Endothelial cell of umbilical vein (primary cell): ENCODE measurements at regions not wholly inside any gene's neighbourhood (a gene's known extent, or its start where the extent isn't known, plus 50 kb on each side); places are given as distances from the start of the nearest gene placed in this dataset.

Experiments
- BruUV-seq: library from RNA; stranded (reverse); fragments of 400-500 nt; replicated peaks from 2 replicates; lab custom pipeline; 2021; lab: Mats Ljungman, UMichigan
- CTCF ChIA-PET: fragments of 300-600, 350-600 bp; sonication (Branson Sonifier 250); formaldehyde crosslinking; loops from one replicate; lab custom pipeline; 2021; ENCODE audit warnings: antibody characterized with exemption, inconsistent platforms; lab: Charles Lee
- POLR2A ChIA-PET: fragments of 300-600, 350-600 bp; sonication (Branson Sonifier 250); formaldehyde crosslinking; loops from one replicate; lab custom pipeline; 2021; ENCODE audit warnings: antibody characterized with exemption, inconsistent platforms; lab: Charles Lee
- DNase-seq: peaks from one replicate; pipeline ENCODE4 v3.0.0-alpha.2; 2011; ENCODE audit warnings: low read depth, low spot score
- FAIRE-seq: peaks from 2 replicates; lab custom pipeline; 2011; peaks lifted over from hg19 to GRCh38; lab: Jason Lieb, UNC
- H2AFZ ChIP-seq: 2 replicates; pipeline ENCODE4 v1.6.0; 2012; ENCODE audit warnings: low read depth, low read length, control low read depth, inconsistent platforms
- H3K27ac ChIP-seq: 2 replicates; pipeline ENCODE4 v1.5.1; 2011; ENCODE audit warnings: low read depth, mild to moderate bottlenecking, control low read depth, low read length, moderate library complexity; ENCODE audit not compliant: insufficient read depth
- H3K27me3 ChIP-seq, 2 experiments: 2 replicates each; pipeline versions ENCODE4 v1.6.0 to v1.6.1; 2011; ENCODE audit warnings: low read length in 2 of 2, mixed read lengths in 1 of 2; ENCODE audit not compliant: control insufficient read depth in 2 of 2, insufficient read depth in 2 of 2
- H3K36me3 ChIP-seq, 2 experiments: 2 replicates in 1 of 2; 3 replicates in 1 of 2; pipeline ENCODE4 v1.5.1; 2011; ENCODE audit warnings: low read length in 2 of 2, mild to moderate bottlenecking in 1 of 2, moderate library complexity in 1 of 2; ENCODE audit not compliant: control insufficient read depth in 2 of 2, insufficient read depth in 2 of 2; ENCODE audit errors: extremely low read depth in 1 of 2
- H3K4me1 ChIP-seq: 3 replicates; pipeline ENCODE4 v1.5.1; 2011; ENCODE audit warnings: mild to moderate bottlenecking, low read length; ENCODE audit not compliant: control insufficient read depth, insufficient read depth; ENCODE audit errors: extremely low read depth
- H3K4me2 ChIP-seq: 2 replicates; pipeline ENCODE4 v1.6.1; 2011; ENCODE audit warnings: low read length, control low read depth, mixed read lengths; ENCODE audit not compliant: insufficient read depth
- H3K4me3 ChIP-seq, 3 experiments: fragments of 200-600 bp in 1 of 3; sonication (generic), shearing (Covaris generic) in 1 of 3; replicated peaks in 1 of 3; 2 replicates each; pipeline ENCODE4 v1.5.1; 2011 to 2016; ENCODE audit warnings: control low read depth in 3 of 3, low read length in 3 of 3, mild to moderate bottlenecking in 2 of 3, inconsistent platforms in 1 of 3, low read depth in 1 of 3, moderate library complexity in 1 of 3; ENCODE audit not compliant: insufficient read depth in 1 of 3
- H3K79me2 ChIP-seq: 2 replicates; pipeline ENCODE4 v1.6.0; 2012; ENCODE audit warnings: low read length, inconsistent platforms; ENCODE audit not compliant: control insufficient read depth, insufficient read depth
- H3K9ac ChIP-seq: replicated peaks from 2 replicates; pipeline ENCODE3; 2011; ENCODE audit warnings: low read length, control low read depth; ENCODE audit not compliant: insufficient read depth; ENCODE audit errors: extremely low read depth
- H3K9me1 ChIP-seq: replicated peaks from 3 replicates; pipeline ENCODE4 v1.6.0; 2011; ENCODE audit warnings: mild to moderate bottlenecking, low read length; ENCODE audit not compliant: control insufficient read depth, insufficient read depth; ENCODE audit errors: extremely low read depth
- H3K9me3 ChIP-seq: replicated peaks from 2 replicates; pipeline ENCODE4 v1.5.1; 2012; ENCODE audit warnings: low read length, inconsistent platforms; ENCODE audit not compliant: control insufficient read depth, insufficient read depth
- H4K20me1 ChIP-seq: replicated peaks from 2 replicates; pipeline ENCODE3; 2011; ENCODE audit warnings: mild to moderate bottlenecking, low read length; ENCODE audit not compliant: control insufficient read depth, insufficient read depth; ENCODE audit errors: extremely low read depth
- CTCF ChIP-seq, 2 donors: IDR thresholded peaks; 1 replicate in 1 of 2; 2 replicates in 1 of 2; pipeline ENCODE4 v1.5.1; 2011; ENCODE audit warnings: low read length in 2 of 2, mild to moderate bottlenecking in 2 of 2, moderate library complexity in 2 of 2, control low read depth in 1 of 2, inconsistent platforms in 1 of 2, low read depth in 1 of 2; ENCODE audit not compliant: insufficient read depth in 1 of 2; ENCODE audit errors: extremely low read depth in 1 of 2
- EZH2 ChIP-seq: IDR thresholded peaks from 2 replicates; pipeline ENCODE4 v1.6.1; 2012; ENCODE audit warnings: borderline replicate concordance, low read depth, mild to moderate bottlenecking, moderate library complexity, low read length, inconsistent platforms; ENCODE audit not compliant: severe bottlenecking
- FOS ChIP-seq: IDR thresholded peaks from 2 replicates; pipeline ENCODE4 v1.6.1; 2011; ENCODE audit warnings: mild to moderate bottlenecking, low read length, moderate library complexity, borderline replicate concordance; ENCODE audit not compliant: insufficient read depth
- GATA2 ChIP-seq: IDR thresholded peaks from 2 replicates; pipeline ENCODE4 v1.7.0; 2011; ENCODE audit warnings: low read depth, mild to moderate bottlenecking, moderate library complexity, mixed read lengths, low read length; ENCODE audit not compliant: insufficient read length, insufficient read depth
- JUN ChIP-seq: IDR thresholded peaks from 2 replicates; pipeline ENCODE4 v1.6.1; 2011; ENCODE audit warnings: borderline replicate concordance, low read depth; ENCODE audit not compliant: insufficient read length, insufficient read depth
- MAX ChIP-seq: IDR thresholded peaks from 2 replicates; pipeline ENCODE4 v1.6.1; 2011; ENCODE audit not compliant: insufficient read depth, insufficient read length
- MYC ChIP-seq: IDR thresholded peaks from one replicate; pipeline ENCODE4 v1.6.1; 2011; ENCODE audit warnings: mild to moderate bottlenecking, low read depth, low read length
- POLR2A ChIP-seq: IDR thresholded peaks from 2 replicates; pipeline ENCODE4 v1.6.1; 2012; ENCODE audit warnings: low read depth, mild to moderate bottlenecking, control low read depth, low read length
- POLR2AphosphoS5 ChIP-seq: IDR thresholded peaks from 2 replicates; pipeline ENCODE4 v1.6.1; 2012; ENCODE audit warnings: low read depth, mild to moderate bottlenecking, control low read depth, low read length, moderate library complexity; ENCODE audit not compliant: insufficient read depth
- dilution Hi-C: fragments of 300-500 bp; cut with MboI; formaldehyde crosslinking; loops from one replicate; pipeline ENCODE4 v1.15.0; 2019; ENCODE audit warnings: low sequenced_read_pairs; ENCODE audit not compliant: extremely low pct_ligation_motif_present
- intact Hi-C: fragments of 100-400 bp; cut with micrococcal nuclease; formaldehyde crosslinking; loops from one replicate; pipeline ENCODE4 v1.10.0; 2022

- TF ChIP-seq FOS (no peak), MYC (no peak), JUN (no peak), CTCF (IDR thresholded peaks at IDR 0.05; ENCODE audit: extremely low read depth in 1 of 2, insufficient read depth in 1 of 2, low read depth in 1 of 2, low read length in 2 of 2) (no peak), POLR2AphosphoS5 (no peak), POLR2A (no peak), MAX (no peak), EZH2 (no peak), GATA2 (no peak)
- Histone ChIP-seq H3K9me1 (no peaks in the 10 kb centered on the region), H3K36me3 (no peaks in the 10 kb centered on the region), H3K9ac (no peak overlapping the region), H3K9me3 (no peaks in the 10 kb centered on the region), H3K4me3 (no peak overlapping the region), H3K27ac (no peak overlapping the region), H3K4me1 (no peaks in the 10 kb centered on the region), H2AFZ (no peak overlapping the region), H4K20me1 (no peaks in the 10 kb centered on the region), H3K4me2 (no peak overlapping the region), H3K27me3 (no peaks in the 10 kb centered on the region), H3K79me2 (no peaks in the 10 kb centered on the region)
- dilution Hi-C loops (no loop called here), intact Hi-C loops (no loop called here)
- FAIRE-seq: no peak
- BruUV-seq: no TSS peak
- no peak for DNase-seq
- ChIA-PET CTCF (no interaction called here), POLR2A (no interaction called here)
These were observed 898.8 kb downstream of the ANKRD7 start for GRCh38 chr7:119123326-119123725.
